Breast epithelium (tissue), 3 donors: ENCODE measurements at regions not wholly inside any gene's neighbourhood (a gene's known extent, or its start where the extent isn't known, plus 50 kb on each side); places are given as distances from the start of the nearest gene placed in this dataset.

Source experiments
- CTCF ChIP-seq, 3 donors: fragments of 450-650 bp; IDR thresholded peaks; one replicate each; pipeline ENCODE4 v1.5.1; 2016 to 2017; ENCODE audit warnings: antibody characterized with exemption in 3 of 3, mild to moderate bottlenecking in 3 of 3, moderate library complexity in 3 of 3
- POLR2A ChIP-seq: fragments of 450-650 bp; IDR thresholded peaks from one replicate; pipeline ENCODE4 v1.6.1; 2016; ENCODE audit warnings: antibody characterized with exemption, mild to moderate bottlenecking, moderate library complexity
- POLR2AphosphoS5 ChIP-seq, 3 donors: sonication (generic); formaldehyde crosslinking; IDR thresholded peaks; one replicate each; pipeline ENCODE4 v1.6.1; 2017; ENCODE audit warnings: antibody characterized with exemption in 3 of 3

- TF ChIP-seq POLR2AphosphoS5 (IDR thresholded peaks at IDR 0.05), result no peak
- TF ChIP-seq CTCF (IDR thresholded peaks at IDR 0.05), result no peak
- TF ChIP-seq POLR2A, result no peak
Measured at GRCh38 chr21:35768187-35768586, 292.1 kb downstream of the SETD4 start.
